Neutrophil (primary cell): ENCODE measurements at regions not wholly inside any gene's neighbourhood (a gene's known extent, or its start where the extent isn't known, plus 50 kb on each side); places are given as distances from the start of the nearest gene placed in this dataset.

Source experiments
- H3K27ac ChIP-seq: fragments of 200-600 bp; sonication (generic); 2 replicates; pipeline ENCODE4 v1.5.1; 2016; ENCODE audit warnings: mild to moderate bottlenecking, moderate library complexity
- H3K27me3 ChIP-seq: fragments of 200-600 bp; sonication (generic); 2 replicates; pipeline ENCODE4 v1.6.0; 2016; ENCODE audit warnings: mild to moderate bottlenecking
- H3K36me3 ChIP-seq: fragments of 200-600 bp; sonication (generic); 2 replicates; pipeline ENCODE4 v1.5.1; 2017
- H3K4me1 ChIP-seq, 2 experiments: fragments of 200-600 bp in 1 of 2; sonication (generic) in 1 of 2; 1 replicate in 1 of 2; 2 replicates in 1 of 2; pipeline versions ENCODE4 v1.5.1 to v1.6.1; 2013 to 2016; ENCODE audit warnings: low read depth in 1 of 2, low read length in 1 of 2, mild to moderate bottlenecking in 1 of 2, moderate library complexity in 1 of 2; ENCODE audit not compliant: control insufficient read depth in 1 of 2, insufficient read depth in 1 of 2
- H3K4me3 ChIP-seq, 2 experiments: fragments of 200-600 bp in 1 of 2; sonication (generic) in 1 of 2; 1 replicate in 1 of 2; 2 replicates in 1 of 2; pipeline ENCODE4 v1.5.1; 2013 to 2016; ENCODE audit warnings: low read depth in 1 of 2, low read length in 1 of 2, mild to moderate bottlenecking in 1 of 2, moderate library complexity in 1 of 2
- H3K9me3 ChIP-seq: fragments of 200-600 bp; sonication (generic); 2 replicates; pipeline ENCODE4 v1.5.1; 2016
- TF ChIP-seq, protein P1 (sequence below): fragments of 200-600 bp; sonication (generic); IDR thresholded peaks from 2 replicates; pipeline ENCODE4 v1.5.1; 2016; ENCODE audit warnings: antibody characterized with exemption

DNA sequence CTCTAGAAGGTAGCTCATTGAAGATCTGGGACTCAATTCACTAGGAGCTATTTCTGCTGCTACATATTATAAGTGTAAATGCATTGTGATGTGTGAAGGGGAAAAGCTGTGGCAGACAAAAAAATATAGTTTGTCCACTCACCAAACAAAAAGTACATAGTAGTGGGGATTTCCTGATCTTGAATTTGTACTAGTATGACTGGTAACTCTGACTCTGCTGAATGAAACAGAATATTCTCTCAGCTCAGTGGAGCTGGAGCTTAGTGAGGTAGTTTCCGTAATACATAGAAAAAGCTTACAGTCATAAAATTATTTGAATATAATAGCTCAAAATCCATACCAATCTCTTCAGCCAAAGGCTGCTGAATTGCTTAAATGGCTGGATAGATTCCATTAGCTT, 455.6 kb upstream of the CD180 start:
- Histone ChIP-seq H3K4me3 (no peak overlapping the region), H3K27ac (no peak overlapping the region), H3K4me1 (no peaks in the 10 kb centered on the region), H3K27me3 (no peaks in the 10 kb centered on the region), H3K9me3 (no peaks in the 10 kb centered on the region), H3K36me3 (no peaks in the 10 kb centered on the region)
- TF ChIP-seq, protein P1, sequence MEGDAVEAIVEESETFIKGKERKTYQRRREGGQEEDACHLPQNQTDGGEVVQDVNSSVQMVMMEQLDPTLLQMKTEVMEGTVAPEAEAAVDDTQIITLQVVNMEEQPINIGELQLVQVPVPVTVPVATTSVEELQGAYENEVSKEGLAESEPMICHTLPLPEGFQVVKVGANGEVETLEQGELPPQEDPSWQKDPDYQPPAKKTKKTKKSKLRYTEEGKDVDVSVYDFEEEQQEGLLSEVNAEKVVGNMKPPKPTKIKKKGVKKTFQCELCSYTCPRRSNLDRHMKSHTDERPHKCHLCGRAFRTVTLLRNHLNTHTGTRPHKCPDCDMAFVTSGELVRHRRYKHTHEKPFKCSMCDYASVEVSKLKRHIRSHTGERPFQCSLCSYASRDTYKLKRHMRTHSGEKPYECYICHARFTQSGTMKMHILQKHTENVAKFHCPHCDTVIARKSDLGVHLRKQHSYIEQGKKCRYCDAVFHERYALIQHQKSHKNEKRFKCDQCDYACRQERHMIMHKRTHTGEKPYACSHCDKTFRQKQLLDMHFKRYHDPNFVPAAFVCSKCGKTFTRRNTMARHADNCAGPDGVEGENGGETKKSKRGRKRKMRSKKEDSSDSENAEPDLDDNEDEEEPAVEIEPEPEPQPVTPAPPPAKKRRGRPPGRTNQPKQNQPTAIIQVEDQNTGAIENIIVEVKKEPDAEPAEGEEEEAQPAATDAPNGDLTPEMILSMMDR = no peak

DNA sequence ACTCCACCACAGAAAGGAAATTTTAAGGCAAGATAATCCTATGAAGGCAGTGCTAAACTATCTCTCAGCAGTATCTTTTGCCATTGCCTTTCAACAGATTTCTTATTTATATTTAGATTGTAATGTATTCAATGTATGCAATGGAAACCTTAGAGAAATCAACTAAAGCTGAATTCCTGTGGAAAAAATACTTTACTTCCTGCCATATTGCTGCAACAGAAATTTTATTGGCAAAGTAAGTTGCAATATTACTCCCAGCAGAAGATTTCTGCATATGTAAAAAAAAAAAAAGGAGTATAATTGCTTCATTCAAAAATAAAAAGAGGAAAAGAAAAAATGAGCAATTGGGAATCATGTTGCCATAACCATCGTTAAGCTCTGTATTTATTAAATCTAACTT, 454.6 kb upstream of the CD180 start:
- TF ChIP-seq, protein P1 = no peak
- Histone ChIP-seq H3K36me3 (no peaks in the 10 kb centered on the region), H3K4me1 (no peaks in the 10 kb centered on the region), H3K9me3 (no peaks in the 10 kb centered on the region), H3K27ac (no peak overlapping the region), H3K4me3 (no peak overlapping the region), H3K27me3 (no peaks in the 10 kb centered on the region)

DNA sequence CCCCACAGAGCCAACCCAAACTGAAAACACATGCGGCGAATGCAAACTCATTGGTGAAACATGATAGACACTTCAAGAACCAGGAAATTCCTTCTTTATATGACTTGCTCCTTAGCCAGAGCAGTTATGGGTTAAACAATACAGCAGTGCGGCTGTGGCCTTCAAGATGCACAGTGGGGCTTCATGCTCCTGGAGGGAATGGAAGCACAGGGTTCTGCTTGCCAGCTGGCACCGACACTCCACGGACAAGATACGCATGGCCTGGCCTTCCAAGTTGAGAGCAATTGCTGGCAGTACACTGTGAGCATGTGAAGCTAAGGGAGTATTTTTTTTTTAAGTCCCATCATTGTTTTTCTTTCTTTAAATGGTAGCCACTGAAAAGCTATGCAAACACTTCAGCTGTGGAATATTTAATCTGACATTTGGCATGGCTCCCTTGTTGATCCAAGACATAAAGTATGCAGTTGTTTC, 451.6 kb upstream of the CD180 start:
- Histone ChIP-seq H3K27me3 (no peaks in the 10 kb centered on the region), H3K27ac (no peak overlapping the region), H3K9me3 (no peaks in the 10 kb centered on the region), H3K4me1 (no peaks in the 10 kb centered on the region), H3K36me3 (no peaks in the 10 kb centered on the region), H3K4me3 (no peak overlapping the region)
- TF ChIP-seq, protein P1 = no peak

DNA sequence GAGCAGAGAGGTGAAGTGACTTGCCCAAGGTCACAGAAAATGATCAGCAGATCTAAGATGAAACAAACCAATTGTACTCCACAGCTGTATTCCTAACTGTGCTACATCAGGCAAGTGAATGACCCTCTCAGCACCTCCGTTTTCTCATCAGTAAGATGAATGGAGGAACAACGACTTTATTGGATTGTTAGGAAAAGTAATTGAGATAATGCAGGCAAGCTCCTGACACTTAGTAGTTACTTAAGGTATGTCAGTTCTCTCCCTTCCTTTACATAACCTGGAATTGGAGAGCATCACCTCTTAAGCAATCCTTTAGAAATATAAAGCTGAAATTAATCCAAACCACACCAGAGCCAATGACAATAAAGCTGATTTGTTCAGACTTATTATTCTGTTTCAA, 451.2 kb upstream of the CD180 start:
- no peaks in the 10 kb centered on the region for H3K4me1 ChIP-seq
- no peak overlapping the region for H3K27ac ChIP-seq
- TF ChIP-seq, protein P1 = no peak
- H3K9me3 ChIP-seq = no peaks in the 10 kb centered on the region
- no peak overlapping the region for H3K4me3 ChIP-seq
- no peaks in the 10 kb centered on the region for H3K36me3 ChIP-seq
- no peaks in the 10 kb centered on the region for H3K27me3 ChIP-seq

DNA sequence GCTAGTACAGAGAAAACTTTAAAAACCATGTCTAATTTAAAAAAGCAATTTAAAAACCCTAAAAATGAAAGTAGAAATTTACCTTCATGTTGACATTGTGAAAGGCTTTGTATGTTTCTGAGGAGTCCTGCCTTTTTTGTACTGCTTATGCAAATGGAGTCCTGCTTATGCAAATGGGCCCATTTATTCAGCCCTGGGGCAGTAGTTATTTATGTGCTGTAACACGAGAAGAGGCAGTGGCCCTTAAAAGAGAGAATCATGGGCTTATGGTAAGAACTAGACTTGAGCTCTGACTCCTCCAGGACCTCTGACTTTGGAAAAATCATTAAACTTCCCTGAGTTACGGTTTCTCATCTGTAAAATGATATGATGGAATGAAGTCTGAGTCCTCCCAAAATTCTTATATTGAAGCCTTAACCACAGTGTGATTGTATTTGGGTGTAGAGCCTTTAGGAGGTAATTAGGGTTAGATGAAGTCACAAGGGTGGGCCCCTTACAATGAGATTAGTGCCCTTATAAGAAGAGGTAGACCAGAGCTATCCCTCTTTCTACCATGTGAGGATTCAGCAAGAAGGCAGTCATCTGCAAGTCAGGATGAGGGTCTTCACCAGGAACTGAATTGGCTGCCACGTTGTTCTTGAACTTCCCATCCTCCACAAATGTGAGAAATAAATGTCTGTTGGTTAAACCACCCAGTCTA, 447.8 kb upstream of the CD180 start:
- no peak overlapping the region for H3K27ac ChIP-seq
- H3K4me1 ChIP-seq = no peaks in the 10 kb centered on the region
- no peak overlapping the region for H3K4me3 ChIP-seq
- no peaks in the 10 kb centered on the region for H3K27me3 ChIP-seq
- H3K36me3 ChIP-seq = no peaks in the 10 kb centered on the region
- TF ChIP-seq, protein P1 = no peak
- H3K9me3 ChIP-seq = no peaks in the 10 kb centered on the region
